A549 (cell line): ENCODE measurements at regions not wholly inside any gene's neighbourhood (a gene's known extent, or its start where the extent isn't known, plus 50 kb on each side); places are given as distances from the start of the nearest gene placed in this dataset.

Experiments used
- ATAC-seq, 2 experiments: fragments of 200-7000 bp in 1 of 2; fragments of >200 bp in 1 of 2; cut with Nextera tagmentation in 1 of 2; cut with Tn5 transposase in 1 of 2; 3 replicates each; pipeline versions ENCODE4 v1.8.0 to v1.9.1; 2018 to 2020; ENCODE audit warnings: mild to moderate bottlenecking in 1 of 2, moderate library complexity in 1 of 2
- CTCF ChIA-PET: fragments of 300-600 bp; sonication (Branson Sonifier 250); formaldehyde crosslinking; extraction: SDS; loops from one replicate; lab custom pipeline; 2021; ENCODE audit warnings: antibody characterized with exemption, inconsistent platforms; lab: Yijun Ruan, JAX
- POLR2A ChIA-PET: fragments of 350-600 bp; formaldehyde crosslinking; extraction: SDS; loops from one replicate; lab custom pipeline; 2021; ENCODE audit warnings: antibody characterized with exemption, inconsistent platforms; lab: Yijun Ruan, JAX
- DNase-seq, 2 experiments: peaks; one replicate each; pipeline versions ENCODE4 v3.0.0 to v3.0.0-alpha.2; 2011 to 2016; ENCODE audit warnings: low read depth in 1 of 2, low spot score in 1 of 2
- FAIRE-seq: peaks from 2 replicates; lab custom pipeline; 2011; peaks lifted over from hg19 to GRCh38; lab: Jason Lieb, UNC
- H3K27ac ChIP-seq, 2 experiments: fragments of >200 bp; sonication (Bioruptor Twin); formaldehyde crosslinking; 3 replicates each; pipeline ENCODE4 v1.5.1; 2016 to 2017
- H3K4me1 ChIP-seq: fragments of >200 bp; sonication (Bioruptor Twin); formaldehyde crosslinking; 3 replicates; pipeline ENCODE4 v1.6.1; 2016
- H3K4me2 ChIP-seq: fragments of >200 bp; sonication (Bioruptor Twin); formaldehyde crosslinking; 3 replicates; pipeline ENCODE4 v1.6.1; 2016
- H3K4me3 ChIP-seq: fragments of >200 bp; sonication (Bioruptor Twin); formaldehyde crosslinking; 3 replicates; pipeline ENCODE4 v1.5.1; 2016
- H3K9me3 ChIP-seq: fragments of >200 bp; sonication (Bioruptor Twin); formaldehyde crosslinking; 3 replicates; pipeline ENCODE4 v1.6.1; 2016
- CHD2 ChIP-seq: fragments of 150-350 bp; IDR thresholded peaks from 2 replicates; pipeline ENCODE4 v1.6.1; 2014; ENCODE audit warnings: low read length; ENCODE audit not compliant: partially characterized antibody
- CHD4 ChIP-seq: fragments of 200-600 bp; sonication (generic); IDR thresholded peaks from 2 replicates; pipeline ENCODE4 v1.6.1; 2016; ENCODE audit warnings: antibody characterized with exemption, mild to moderate bottlenecking, borderline replicate concordance
- FOSB ChIP-seq: fragments of 250-450 bp; sonication (Bioruptor Pico); IDR thresholded peaks from 2 replicates; pipeline ENCODE4 v1.5.0; 2020; ENCODE audit warnings: mild to moderate bottlenecking, moderate library complexity
- FOSL2 ChIP-seq, 2 experiments: fragments of 450-650 bp in 1 of 2; fragments of >200 bp in 1 of 2; sonication (Bioruptor Twin) in 1 of 2; formaldehyde crosslinking; IDR thresholded peaks; 2 replicates each; pipeline versions ENCODE4 v1.5.0 to v1.6.1; 2016 to 2020; ENCODE audit warnings: mild to moderate bottlenecking in 1 of 2, moderate library complexity in 1 of 2
- FOXS1 ChIP-seq: fragments of 250-450 bp; sonication (Bioruptor Pico); IDR thresholded peaks from 2 replicates; pipeline ENCODE4 v1.5.0; 2020; ENCODE audit warnings: mild to moderate bottlenecking, moderate library complexity
- GATA3 ChIP-seq: IDR thresholded peaks from 2 replicates; pipeline ENCODE4 v1.6.1; 2012; ENCODE audit warnings: borderline replicate concordance
- NPAS2 ChIP-seq: fragments of 250-450 bp; sonication (Bioruptor Pico); IDR thresholded peaks from 2 replicates; pipeline ENCODE4 v1.8.0; 2022; ENCODE audit warnings: mild to moderate bottlenecking, moderate library complexity, borderline replicate concordance
- RAD21 ChIP-seq, 2 experiments: fragments of >200 bp in 1 of 2; sonication (Bioruptor Twin) in 1 of 2; formaldehyde crosslinking in 1 of 2; IDR thresholded peaks in 1 of 2; conservative IDR thresholded peaks in 1 of 2; 2 replicates in 1 of 2; 3 replicates in 1 of 2; pipeline ENCODE4 v1.6.1; 2012 to 2018; ENCODE audit warnings: inconsistent platforms in 1 of 2
- SMC3 ChIP-seq: fragments of >200 bp; sonication (Bioruptor Twin); formaldehyde crosslinking; IDR thresholded peaks from 3 replicates; pipeline ENCODE4 v1.6.1; 2018; ENCODE audit warnings: inconsistent platforms
- WGBS: methylation state at CpG from one replicate; pipeline ENCODE4 v1.1.6; 2017; ENCODE audit errors: missing lambda C conversion rate; 5-methylcytosine and 5-hydroxymethylcytosine counted together
- TF ChIP-seq, protein P1 (sequence below): fragments of 200-600 bp; sonication (generic); IDR thresholded peaks from 2 replicates; pipeline ENCODE4 v1.6.1; 2016; ENCODE audit warnings: antibody characterized with exemption, mild to moderate bottlenecking, moderate library complexity
- TF ChIP-seq, protein P2 (sequence below): fragments of >200 bp; sonication (Bioruptor Twin); formaldehyde crosslinking; IDR thresholded peaks from 3 replicates; pipeline ENCODE4 v1.6.1; 2016
- TF ChIP-seq, protein P3 (sequence below): fragments of 450-650 bp; IDR thresholded peaks from 2 replicates; pipeline ENCODE4 v1.6.1; 2014; ENCODE audit warnings: antibody characterized with exemption
- TF ChIP-seq, protein P4 (sequence below): fragments of >200 bp; sonication (Bioruptor Twin); formaldehyde crosslinking; IDR thresholded peaks from 3 replicates; pipeline ENCODE4 v1.5.1; 2016

DNA sequence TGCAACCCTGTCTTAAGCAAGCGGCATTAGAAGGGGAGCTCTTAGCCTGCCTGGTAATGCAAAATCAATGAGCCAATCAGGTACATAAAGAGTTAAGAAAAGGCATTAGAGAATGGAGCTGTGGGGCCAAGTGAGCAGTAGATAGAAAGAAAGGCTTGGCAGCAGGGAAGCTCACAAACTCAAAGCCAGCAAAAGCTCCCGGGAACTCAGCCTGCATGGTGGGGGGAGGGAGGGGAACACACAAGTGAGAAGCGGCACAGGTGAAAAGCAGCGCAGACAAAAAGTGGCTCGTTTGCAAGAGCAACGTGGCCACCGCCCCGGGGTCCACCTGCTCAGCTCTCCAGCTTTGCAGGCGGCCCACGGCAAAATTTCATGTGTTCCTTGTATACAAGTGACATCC, 818.5 kb downstream of the FAM133A start:
- no peaks in the 10 kb centered on the region for H3K9me3 ChIP-seq
- no peaks in the 10 kb centered on the region for H3K4me1 ChIP-seq
- TF ChIP-seq GATA3 (no peak), FOSL2 (IDR thresholded peaks at IDR 0.05) (no peak), FOSL2 (CRISPR knock-in tag; IDR thresholded peaks at IDR 0.05) (no peak), RAD21 (conservative IDR thresholded peaks at IDR 0.05 in 1 of 2, IDR thresholded peaks at IDR 0.05 in 1 of 2) (no peak), CHD2 (no peak)
- TF ChIP-seq, protein P1, sequence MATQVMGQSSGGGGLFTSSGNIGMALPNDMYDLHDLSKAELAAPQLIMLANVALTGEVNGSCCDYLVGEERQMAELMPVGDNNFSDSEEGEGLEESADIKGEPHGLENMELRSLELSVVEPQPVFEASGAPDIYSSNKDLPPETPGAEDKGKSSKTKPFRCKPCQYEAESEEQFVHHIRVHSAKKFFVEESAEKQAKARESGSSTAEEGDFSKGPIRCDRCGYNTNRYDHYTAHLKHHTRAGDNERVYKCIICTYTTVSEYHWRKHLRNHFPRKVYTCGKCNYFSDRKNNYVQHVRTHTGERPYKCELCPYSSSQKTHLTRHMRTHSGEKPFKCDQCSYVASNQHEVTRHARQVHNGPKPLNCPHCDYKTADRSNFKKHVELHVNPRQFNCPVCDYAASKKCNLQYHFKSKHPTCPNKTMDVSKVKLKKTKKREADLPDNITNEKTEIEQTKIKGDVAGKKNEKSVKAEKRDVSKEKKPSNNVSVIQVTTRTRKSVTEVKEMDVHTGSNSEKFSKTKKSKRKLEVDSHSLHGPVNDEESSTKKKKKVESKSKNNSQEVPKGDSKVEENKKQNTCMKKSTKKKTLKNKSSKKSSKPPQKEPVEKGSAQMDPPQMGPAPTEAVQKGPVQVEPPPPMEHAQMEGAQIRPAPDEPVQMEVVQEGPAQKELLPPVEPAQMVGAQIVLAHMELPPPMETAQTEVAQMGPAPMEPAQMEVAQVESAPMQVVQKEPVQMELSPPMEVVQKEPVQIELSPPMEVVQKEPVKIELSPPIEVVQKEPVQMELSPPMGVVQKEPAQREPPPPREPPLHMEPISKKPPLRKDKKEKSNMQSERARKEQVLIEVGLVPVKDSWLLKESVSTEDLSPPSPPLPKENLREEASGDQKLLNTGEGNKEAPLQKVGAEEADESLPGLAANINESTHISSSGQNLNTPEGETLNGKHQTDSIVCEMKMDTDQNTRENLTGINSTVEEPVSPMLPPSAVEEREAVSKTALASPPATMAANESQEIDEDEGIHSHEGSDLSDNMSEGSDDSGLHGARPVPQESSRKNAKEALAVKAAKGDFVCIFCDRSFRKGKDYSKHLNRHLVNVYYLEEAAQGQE, result no peak
- H3K4me3 ChIP-seq, result no peak overlapping the region
- ATAC-seq (no peak), FAIRE-seq (no peak), DNase-seq (no peak)
- ChIA-PET CTCF (no interaction called here), POLR2A (no interaction called here)
- no peak overlapping the region for H3K27ac ChIP-seq
- H3K4me2 ChIP-seq, result no peak overlapping the region
- 60% methylated on average over 9 of the region's 10 CpGs for WGBS

DNA sequence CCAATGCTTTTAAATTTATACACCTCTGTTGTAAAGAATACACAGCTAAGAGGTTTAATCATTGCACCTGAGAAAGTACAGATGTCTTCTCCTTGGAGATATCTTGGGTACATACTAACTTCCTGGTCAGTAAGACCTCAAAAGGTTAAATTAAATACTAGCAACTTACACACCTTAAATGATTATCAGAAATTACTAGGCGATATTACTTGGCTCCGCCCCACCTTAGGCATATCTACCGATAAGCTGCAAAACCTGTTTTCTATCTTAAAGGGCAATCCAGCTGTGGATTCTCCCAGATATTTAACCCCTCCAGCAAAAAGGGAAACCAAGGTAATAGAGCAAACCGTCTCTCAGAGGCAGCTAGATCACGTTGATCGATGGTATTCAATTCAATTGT, 819.4 kb downstream of the FAM133A start:
- CTCF ChIA-PET, result no interaction called here
- no peak overlapping the region for H3K27ac ChIP-seq
- H3K4me2 ChIP-seq, result no peak overlapping the region
- POLR2A ChIA-PET, result no interaction called here
- H3K4me1 ChIP-seq, result no peaks in the 10 kb centered on the region
- ATAC-seq (no peak), DNase-seq (no peak)
- H3K9me3 ChIP-seq, result no peaks in the 10 kb centered on the region
- no peak overlapping the region for H3K4me3 ChIP-seq
- TF ChIP-seq, protein P2, sequence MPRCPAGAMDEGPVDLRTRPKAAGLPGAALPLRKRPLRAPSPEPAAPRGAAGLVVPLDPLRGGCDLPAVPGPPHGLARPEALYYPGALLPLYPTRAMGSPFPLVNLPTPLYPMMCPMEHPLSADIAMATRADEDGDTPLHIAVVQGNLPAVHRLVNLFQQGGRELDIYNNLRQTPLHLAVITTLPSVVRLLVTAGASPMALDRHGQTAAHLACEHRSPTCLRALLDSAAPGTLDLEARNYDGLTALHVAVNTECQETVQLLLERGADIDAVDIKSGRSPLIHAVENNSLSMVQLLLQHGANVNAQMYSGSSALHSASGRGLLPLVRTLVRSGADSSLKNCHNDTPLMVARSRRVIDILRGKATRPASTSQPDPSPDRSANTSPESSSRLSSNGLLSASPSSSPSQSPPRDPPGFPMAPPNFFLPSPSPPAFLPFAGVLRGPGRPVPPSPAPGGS, result no peak
- TF ChIP-seq RAD21 (conservative IDR thresholded peaks at IDR 0.05 in 1 of 2, IDR thresholded peaks at IDR 0.05 in 1 of 2) (no peak), GATA3 (no peak), CHD4 (no peak), CHD2 (no peak), NPAS2 (CRISPR knock-in tag) (no peak), SMC3 (no peak), FOSB (no peak), FOXS1 (CRISPR knock-in tag) (no peak)
- TF ChIP-seq, protein P3, sequence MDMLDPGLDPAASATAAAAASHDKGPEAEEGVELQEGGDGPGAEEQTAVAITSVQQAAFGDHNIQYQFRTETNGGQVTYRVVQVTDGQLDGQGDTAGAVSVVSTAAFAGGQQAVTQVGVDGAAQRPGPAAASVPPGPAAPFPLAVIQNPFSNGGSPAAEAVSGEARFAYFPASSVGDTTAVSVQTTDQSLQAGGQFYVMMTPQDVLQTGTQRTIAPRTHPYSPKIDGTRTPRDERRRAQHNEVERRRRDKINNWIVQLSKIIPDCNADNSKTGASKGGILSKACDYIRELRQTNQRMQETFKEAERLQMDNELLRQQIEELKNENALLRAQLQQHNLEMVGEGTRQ, result no peak
- TF ChIP-seq, protein P1, result no peak
- TF ChIP-seq, protein P4, sequence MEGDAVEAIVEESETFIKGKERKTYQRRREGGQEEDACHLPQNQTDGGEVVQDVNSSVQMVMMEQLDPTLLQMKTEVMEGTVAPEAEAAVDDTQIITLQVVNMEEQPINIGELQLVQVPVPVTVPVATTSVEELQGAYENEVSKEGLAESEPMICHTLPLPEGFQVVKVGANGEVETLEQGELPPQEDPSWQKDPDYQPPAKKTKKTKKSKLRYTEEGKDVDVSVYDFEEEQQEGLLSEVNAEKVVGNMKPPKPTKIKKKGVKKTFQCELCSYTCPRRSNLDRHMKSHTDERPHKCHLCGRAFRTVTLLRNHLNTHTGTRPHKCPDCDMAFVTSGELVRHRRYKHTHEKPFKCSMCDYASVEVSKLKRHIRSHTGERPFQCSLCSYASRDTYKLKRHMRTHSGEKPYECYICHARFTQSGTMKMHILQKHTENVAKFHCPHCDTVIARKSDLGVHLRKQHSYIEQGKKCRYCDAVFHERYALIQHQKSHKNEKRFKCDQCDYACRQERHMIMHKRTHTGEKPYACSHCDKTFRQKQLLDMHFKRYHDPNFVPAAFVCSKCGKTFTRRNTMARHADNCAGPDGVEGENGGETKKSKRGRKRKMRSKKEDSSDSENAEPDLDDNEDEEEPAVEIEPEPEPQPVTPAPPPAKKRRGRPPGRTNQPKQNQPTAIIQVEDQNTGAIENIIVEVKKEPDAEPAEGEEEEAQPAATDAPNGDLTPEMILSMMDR, result no peak
- TF ChIP-seq, all 56 proteins: peak for 0
- 51% methylated on average over 6 of the region's 6 CpGs for WGBS
- no peak for FAIRE-seq
